HG02759 (cell line): ENCODE measurements at regions not wholly inside any gene's neighbourhood (a gene's known extent, or its start where the extent isn't known, plus 50 kb on each side); places are given as distances from the start of the nearest gene placed in this dataset.

ENCODE experiments used
- ATAC-seq: cut with Tn5 transposase; IDR thresholded peaks from one replicate; pipeline ENCODE4 v1.9.1; 2021; ENCODE audit warnings: mild to moderate bottlenecking, moderate library complexity; ENCODE audit not compliant: unreplicated experiment

DNA sequence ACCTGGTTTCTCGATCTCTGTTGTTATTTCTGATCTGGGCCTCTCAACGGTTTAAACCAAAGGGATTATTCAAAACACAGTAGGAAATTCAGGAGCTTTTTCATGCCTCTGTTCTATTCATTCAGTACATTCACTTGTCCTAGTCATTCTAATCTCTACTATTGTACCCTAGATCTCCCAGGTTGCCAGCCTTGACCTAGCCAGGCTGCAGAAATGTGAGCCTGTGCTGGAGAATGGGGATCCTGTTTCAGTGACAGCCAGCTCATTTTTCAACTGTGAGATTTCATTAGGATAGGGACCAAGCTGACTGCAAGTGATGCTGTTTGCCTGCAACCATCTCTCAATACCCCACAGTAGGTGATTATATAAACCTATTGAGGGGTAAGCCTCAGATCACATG, 186.2 kb downstream of the CMPK2 start:
- ATAC-seq: no peak

DNA sequence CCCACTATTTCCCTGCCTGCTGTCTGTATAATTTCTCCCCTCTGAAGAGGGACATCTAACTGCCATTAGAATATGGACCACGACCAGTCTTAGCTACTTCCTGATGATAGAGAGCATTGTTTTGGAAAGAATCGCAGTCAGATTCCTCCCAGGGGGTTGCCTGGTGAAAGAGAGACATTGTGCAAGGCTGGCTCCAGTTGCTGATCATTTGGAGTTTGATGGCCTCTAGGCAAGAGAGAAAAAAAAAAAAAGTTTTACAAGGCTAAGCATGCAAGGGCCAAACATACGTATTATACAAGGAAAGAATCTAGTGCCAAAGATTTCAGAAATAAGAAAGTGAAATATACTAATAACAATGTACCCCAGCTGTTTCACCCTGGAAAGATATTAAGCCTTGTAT, 182.2 kb downstream of the CMPK2 start:
- no peak for ATAC-seq

DNA sequence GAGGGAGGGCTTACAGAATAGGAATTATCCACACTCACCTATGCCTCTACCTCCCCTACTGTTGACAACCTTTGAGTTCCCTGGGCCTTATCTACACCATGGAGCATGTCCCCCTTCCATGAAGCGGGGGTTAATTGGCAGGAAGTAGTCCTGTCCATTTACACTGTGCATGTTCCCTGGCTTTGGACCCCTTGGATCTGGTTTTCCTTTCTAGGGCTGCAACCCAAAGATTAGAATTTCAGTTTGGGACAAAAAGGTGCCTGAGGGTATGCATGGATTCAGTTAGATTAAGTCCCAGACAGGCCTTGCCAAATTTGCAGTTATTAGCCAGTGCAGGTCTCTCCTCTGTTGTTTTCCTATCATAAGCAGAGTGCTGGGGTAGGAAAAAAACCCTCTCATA, 180.3 kb downstream of the CMPK2 start:
- ATAC-seq: no peak

DNA sequence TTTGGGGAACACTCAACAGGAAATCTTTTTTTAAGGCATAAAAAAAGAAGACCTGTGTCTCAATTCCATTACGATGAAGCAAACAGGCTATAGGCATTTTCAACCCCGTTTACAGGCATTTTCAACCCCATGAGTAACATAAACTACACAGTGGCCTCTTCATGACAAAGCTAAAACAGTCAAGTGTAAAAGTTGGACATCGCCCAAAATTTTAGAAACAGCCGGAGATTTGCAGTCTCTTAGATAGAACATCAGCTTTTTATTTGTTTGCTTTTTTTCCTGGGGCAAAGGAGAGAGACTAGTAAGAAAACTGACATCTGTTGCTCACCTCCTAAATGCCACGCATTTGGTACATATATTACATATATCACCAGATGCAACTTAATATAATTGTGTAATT, 173.7 kb downstream of the CMPK2 start:
- ATAC-seq: no peak

DNA sequence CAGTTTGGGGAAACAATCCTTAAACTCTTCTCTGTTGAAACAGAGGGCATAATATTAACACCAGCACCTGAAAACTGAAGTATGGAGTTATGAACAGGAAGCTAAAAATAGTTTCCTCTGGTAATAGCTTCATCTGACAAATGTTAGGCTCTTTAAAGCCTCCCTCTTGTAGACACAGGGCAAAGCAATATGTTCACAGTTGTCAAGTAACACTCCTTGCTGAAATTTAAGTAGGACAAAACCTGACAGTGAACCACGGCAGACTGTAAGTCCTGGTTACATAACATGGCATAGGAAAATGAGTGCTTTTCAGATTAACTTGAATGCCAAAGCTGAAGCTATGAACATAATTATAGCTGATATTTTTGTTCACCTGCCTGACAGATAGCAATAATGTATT, 172.9 kb downstream of the CMPK2 start:
- no peak for ATAC-seq

DNA sequence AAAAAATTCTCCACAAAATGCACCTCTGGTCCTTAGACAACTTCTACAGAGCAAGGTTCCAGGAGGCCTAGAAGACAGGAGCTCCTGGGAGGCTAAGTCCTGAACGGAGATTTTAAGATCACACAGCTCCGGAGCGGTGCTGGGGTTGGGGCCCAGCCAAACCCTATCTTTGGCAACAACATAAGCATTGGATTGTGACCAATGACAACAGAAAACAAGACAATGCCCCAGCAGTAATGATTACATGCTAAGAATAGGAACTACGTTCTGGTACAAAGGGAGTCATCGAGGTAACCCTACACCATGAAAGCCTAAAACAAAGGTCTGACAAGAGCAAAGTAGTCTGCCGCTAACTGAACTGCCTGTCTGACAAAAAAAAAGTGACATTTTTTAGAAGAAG, 171.2 kb downstream of the CMPK2 start:
- no peak for ATAC-seq

DNA sequence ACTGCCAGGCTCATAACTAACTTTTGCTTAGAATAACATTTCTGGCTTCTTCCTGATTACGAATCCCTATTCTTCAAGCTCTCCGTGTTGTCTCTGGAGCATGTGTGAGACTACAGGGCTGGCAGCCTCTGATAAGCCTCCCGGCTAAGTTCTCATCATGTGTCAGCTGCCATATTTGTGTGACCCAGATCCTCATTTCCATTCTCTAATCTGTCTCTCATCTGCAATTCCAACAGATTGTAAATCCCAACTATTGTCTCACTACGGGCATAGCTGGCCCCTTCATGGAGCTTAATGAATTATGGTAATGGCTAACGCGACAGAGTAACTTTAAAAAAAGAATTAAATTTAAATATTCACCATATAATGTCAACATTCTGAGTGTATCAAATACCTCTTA, 165.4 kb downstream of the CMPK2 start:
- ATAC-seq: no peak

DNA sequence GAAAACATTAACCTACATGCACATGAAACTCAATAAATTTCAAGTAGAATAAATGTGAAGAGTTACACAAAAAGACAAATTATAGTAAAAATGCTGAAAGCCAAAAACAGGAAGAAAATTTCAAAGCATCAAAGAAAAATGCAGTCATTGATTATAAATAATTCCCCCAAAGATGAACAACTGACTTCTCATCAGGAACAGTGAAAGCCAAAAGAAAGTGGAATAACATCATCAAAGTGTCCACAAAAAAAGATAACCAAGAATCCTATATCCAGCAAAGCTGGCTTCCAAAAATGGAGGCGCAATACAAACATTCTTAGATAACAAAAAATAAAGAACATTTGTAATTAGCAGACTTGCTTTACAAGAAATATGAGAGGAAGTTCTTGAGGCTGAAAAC, 161.6 kb downstream of the CMPK2 start:
- ATAC-seq: no peak

DNA sequence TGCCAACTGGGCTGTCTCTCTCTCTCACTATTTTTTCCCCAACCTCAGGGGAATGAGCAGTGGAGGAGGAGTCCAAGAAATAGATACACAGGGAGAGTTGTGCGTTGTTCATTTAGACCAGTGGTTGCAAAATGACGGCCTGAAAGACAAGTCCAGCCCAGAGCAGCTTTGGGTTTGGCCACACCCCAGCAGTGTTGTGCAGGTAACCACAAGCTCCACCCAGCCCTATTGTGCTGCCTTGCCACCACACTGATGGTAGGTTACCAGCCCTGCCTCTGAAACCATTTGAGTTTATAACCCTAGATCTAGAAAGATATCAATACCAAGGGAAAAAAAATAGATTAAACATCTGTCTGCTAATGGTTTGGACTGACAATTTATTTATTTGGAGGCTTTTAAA, 144.3 kb downstream of the CMPK2 start:
- ATAC-seq: no peak

DNA sequence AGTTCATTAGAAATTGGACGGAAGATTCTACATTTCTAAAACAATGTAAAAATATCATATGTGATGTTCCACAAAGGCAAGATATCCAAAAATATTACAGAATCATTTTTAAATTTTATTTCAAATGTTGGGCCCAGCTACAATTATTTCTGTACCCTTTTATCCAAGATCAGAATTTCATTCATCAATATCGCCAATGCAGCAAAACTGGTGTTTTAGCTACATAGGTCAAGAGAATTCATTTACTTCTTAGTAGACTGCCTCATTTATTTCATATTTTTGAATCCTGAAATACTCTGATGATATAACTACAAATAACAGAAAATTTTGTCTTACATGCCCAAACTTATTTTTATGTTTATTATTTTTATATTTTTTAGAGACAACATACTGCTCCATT, 143.1 kb downstream of the CMPK2 start:
- ATAC-seq: no peak

DNA sequence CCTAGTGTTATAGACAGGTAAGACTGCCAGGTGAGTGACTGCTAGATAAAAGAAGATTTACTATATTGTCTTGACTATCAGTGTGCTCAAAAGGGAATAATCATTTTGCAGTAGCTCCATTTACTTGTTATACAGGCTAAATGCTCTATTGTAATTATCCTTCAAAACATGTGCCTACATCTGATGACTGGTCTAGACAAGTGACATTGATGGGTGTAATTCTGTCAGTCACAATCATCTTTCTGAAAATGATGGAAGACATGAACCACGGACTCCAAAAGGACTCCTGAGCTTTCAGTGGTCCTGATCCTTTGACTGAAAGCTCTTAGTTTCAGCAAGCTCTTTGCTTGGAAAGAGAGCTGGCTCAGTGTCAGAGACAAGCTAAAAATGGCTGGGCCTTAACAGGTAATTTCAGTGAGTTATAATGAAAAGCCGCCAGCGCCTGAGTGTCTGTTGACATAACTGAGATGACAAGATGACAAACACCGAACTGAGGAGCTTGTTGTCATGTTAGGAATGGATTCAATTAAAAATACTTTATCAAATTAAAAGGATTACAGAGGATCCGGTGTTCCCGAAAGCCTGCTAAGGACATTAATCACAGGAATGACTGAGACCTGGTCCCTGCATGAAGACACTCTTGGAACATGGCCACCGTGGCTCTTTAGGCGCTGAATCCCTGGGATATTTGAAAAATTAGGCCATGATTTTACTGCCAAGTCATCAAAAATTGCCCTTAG, 141.7 kb downstream of the CMPK2 start:
- no peak for ATAC-seq

DNA sequence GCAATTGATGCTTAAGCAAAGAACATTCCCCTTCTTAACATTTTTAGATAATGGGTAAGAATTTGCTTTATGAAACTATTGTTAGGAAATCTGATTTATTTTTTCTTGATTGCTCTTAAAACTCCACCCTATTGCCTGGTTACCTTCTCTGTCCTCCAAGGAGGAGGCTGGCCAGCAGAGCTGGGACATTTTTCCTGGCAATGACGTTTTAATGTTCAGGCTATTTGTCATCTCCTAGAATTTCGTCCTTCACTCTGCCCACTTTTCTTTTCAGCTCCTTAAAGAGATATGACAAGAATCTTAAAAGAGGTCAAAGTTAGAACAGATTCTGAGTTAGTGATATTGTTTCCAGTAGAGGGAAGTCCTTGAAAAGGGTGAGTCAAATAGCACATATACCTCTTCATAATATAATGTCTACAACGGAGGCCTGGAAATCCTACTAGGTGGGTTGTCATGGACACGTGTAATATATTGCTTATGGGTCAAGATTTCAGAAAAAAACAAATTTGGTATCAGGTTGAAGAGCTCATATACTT, 141.0 kb downstream of the CMPK2 start:
- no peak for ATAC-seq

DNA sequence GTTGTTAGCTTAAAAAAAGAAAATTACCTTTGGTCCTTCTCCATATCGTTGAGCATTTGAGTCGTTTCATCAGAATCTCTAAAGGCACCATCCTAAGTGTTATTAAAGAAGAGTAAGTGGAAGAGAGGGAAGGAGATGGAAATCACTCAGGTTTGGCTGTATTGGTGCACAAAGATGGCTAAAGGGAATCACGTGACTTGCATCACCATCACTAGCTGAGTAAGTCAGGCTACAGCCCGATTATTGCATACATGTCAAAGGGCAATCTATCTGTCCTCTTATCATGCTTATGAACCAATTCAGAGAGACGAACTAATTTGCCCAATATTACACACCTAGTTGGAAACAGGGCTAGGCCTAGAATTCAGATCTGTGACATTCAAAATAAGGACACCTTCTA, 137.6 kb downstream of the CMPK2 start:
- no peak for ATAC-seq

DNA sequence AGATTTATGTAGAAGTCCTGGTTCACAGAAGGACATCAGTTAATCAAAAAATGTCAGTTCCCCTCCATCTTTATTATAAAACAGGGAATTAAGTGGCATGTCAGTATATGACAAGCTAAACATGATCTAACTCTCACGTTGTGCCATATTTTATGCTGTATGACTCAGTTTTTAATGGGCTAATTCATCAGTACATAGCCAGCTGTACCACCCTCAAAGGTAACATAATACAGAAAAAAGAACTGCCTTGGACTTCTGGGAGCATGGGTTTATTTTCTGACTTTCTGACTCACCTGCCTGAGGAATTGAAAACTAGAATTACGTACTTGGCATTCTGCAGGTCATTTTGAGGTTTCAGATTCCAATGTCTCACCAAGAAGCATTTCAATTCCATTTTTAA, 135.7 kb downstream of the CMPK2 start:
- no peak for ATAC-seq

DNA sequence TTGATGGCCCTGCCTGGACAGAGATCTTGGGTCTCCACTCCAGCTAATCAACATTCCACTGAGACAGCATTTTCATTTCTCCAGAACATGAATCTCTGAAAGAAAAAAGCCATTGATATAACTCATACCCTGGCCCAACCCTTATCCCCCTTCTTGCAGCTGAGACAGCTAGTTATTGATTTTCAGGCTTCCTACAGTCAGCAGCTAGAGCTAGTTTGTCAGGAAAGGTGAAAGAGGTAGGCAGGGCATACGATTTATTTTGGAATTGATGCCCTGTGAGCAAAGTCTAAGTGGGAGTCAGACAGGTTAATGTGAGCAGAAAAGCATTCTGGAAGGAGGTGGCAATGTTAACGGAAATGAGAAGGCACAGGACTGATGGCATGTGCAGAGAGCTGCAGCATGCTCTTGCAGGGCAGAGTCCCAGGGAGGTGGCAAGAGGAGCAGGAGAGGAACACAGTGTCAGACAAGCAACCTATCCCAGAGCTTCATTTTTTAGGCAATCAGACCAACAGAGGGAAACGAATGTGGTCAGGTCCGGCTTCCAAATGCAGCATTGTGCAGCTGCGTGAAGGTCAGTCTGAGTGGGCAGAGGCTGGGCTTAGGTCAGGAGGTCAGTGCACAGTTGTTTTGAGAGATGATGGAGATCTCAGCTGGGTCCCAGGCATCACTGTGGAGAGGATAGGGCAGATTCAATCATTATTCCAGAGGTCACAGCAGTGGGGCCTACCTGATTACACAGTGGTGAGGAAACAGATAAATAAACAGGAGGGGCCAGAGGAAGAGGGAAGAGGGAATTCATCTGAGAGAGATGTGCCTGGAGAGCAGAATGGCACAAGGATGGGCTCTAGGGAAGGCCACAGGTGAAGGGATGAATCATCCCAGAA, 134.8 kb downstream of the CMPK2 start:
- ATAC-seq: no peak

DNA sequence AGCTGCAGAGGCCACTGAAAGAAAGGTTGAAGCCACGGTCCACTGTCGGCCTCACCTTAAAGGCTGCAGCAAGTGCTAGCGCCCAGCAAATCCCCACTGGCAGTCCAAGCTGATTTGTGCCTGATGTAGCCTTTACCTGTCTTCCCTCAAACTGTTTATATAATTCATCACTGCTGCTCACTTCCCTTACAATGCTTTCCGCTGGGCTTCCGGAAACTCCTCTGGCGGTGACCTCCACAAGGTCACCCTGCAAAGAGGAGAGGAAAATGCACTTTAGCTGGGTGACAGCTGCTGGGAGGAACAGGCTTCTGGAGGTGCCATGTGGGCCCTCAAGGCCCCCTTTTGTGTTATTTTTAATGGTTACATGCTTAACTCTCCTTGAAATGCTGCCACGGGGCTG, 126.2 kb downstream of the CMPK2 start:
- ATAC-seq: no peak

DNA sequence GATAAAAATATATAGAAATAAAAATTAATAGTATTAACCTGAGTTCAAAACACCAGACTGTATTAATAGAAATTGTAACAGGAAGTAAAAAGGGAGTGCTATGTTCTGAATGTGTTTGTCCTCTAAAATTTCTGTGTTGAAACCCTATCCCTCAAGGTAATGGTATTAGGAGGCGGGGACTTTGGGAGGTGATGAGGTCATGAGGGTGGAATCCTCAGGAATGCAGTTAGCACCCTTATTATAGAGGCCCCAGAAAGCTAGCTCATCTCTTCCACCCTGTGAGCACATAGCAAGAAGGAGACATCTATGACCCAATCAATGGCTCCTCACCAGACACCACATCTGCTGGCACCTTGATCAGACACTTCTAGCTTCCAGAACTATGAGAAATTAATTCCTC, 124.5 kb downstream of the CMPK2 start:
- ATAC-seq: no peak

DNA sequence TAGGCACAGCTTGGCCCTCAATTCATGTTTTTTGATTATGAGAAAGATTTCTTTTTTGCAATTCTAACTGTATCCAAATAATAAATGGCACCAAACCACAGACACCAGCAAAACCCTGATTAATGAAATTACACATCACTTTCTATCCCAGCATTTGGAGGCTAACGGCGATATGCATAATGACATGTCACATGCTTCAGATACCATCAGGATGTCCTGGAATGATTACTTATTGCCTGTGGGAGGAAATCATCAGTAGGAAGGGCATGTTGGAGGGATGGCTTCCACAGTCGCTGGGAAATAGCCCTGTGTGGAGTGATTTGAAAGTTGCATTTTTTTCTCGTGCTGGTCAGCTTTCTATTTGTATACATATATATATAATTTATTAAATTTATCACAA, 121.7 kb downstream of the CMPK2 start:
- ATAC-seq: no peak

DNA sequence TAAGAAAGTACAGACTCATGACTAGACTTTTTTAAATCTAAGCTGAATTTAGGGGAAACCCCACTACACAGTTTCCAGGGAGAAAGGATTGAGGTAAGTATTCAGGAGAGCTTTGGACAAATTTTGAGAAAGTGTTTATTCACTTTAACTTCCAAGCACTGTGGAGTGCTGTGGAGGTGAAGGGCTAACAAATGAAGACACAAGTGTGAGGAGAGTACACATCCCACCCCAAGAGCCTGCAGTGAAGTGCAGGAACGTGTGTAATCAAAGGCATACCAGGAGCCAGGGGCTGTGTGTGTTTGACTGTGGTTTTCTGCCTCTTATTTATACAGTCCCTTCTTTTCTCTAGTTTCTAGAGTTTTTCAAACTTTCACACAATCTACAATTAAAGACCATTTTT, 118.3 kb downstream of the CMPK2 start:
- ATAC-seq: no peak

DNA sequence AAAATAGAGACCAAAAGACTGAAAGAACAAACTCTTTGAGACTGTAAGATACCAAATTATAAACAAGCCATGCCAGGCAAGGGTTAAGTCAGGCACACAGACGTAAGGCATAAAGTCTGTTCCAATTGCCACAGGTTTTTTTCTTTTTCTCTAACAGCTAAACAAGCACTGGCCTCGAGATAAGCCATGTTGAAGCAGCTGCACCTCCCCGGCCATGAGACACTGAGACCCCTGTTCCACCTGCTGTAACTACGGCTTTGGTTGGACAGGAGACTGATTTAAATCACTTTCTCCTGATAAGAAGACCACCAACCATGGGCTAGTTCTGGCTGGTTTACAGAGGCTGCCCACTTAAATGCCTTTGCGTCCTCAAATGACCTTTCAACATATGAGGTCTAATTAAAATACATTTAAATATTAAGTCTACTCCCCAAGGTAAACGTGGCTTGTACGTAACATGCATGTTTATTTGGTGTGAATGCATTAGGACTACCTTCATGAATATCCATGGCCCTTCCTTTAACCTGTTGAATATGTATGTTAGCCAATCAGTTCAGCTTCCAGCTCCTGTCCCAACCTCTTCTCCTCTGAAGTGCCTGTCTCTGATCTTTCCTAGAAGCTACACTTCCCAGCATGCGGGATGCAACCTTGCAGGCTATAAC, 117.2 kb downstream of the CMPK2 start:
- ATAC-seq: no peak

DNA sequence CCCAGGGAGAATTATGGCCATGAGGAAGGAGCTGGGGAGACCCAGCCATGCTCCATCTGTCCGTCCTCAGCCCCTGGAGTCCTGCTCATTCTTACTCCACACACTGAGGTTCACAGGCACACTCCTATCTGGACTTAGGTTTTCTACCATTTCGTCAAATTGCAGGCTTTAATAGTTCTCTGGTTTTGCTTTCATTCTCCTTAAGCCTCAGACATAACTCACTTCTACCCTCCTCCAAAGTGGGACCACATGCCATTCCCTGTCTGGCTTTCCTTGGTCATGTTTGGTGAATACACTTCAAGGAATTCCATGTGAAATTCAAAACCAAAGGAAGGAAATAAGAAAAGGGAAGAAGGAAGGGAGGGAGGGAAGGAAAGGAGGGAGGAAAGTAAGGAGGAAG, 115.7 kb downstream of the CMPK2 start:
- ATAC-seq: no peak
